ENCODE measurements at regions not wholly inside any gene's neighbourhood (a gene's known extent, or its start where the extent isn't known, plus 50 kb on each side); places are given as distances from the start of the nearest gene placed in this dataset.

DNA sequence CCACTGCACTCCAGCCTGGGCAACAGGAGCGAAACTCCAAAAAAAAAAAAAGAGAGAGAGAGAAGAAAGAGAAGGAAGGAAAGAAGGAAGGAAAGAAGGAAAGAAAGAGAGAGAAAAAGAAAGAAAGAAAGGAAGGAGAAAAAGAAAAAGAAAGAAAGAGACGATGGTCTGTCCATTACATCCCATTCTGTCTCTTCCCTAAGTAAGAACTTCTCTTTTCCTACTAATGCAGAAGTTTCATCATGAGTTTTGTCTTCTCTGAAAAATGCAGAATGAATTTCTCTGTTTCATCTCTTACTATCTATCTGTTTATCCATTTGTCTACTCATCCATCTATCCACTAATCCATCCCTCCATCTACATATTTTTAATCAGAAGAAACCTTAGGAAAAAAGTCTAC, 94.9 kb upstream of the MED13 start:
- TF ChIP-seq ZNF414 (CRISPR knock-in tag; IDR thresholded peaks at IDR 0.05) (no peak), ZNF282 (IDR thresholded peaks at IDR 0.05; ENCODE audit: partially characterized antibody) (no peak), FOXK1 (CRISPR knock-in tag; IDR thresholded peaks at IDR 0.05; ENCODE audit: borderline replicate concordance, low read depth) (no peak), NFIC (IDR thresholded peaks at IDR 0.05; ENCODE audit: low read length) (no peak), NR2C2 (CRISPR knock-in tag; IDR thresholded peaks at IDR 0.05; ENCODE audit: borderline replicate concordance) (no peak)

All from HepG2 (cell line).